22Rv1 (cell line): ENCODE measurements at regions not wholly inside any gene's neighbourhood (a gene's known extent, or its start where the extent isn't known, plus 50 kb on each side); places are given as distances from the start of the nearest gene placed in this dataset.

Experiments used
- CTCF ChIP-seq: fragments of 450-650 bp; IDR thresholded peaks from 2 replicates; pipeline ENCODE4 v1.5.1; 2017; ENCODE audit warnings: mild to moderate bottlenecking
- ZFX ChIP-seq: fragments of 450-650 bp; IDR thresholded peaks from 2 replicates; pipeline ENCODE4 v1.6.1; 2017; ENCODE audit warnings: antibody characterized with exemption, borderline replicate concordance

- no peak for TF ChIP-seq CTCF
- no peak for TF ChIP-seq ZFX
Measured at GRCh38 chr2:123051136-123051535, 974.0 kb upstream of the CNTNAP5 start.
